ENCODE measurements at regions not wholly inside any gene's neighbourhood (a gene's known extent, or its start where the extent isn't known, plus 50 kb on each side); places are given as distances from the start of the nearest gene placed in this dataset.

GRCh38 chr3:72137865-72138861 lies 353.2 kb upstream of the PROK2 start:
- no peak overlapping the region for H3K27ac ChIP-seq (ENCODE audit: insufficient read depth, low read depth, low read length)
- dilution Hi-C loops (cut with MboI; ENCODE audit: extremely low pct_ligation_motif_present, low sequenced_read_pairs), result no loop called here
- H3K27me3 ChIP-seq (ENCODE audit: control insufficient read depth in 2 of 2, insufficient read depth in 2 of 2, low read length in 2 of 2), result peaks cover 0 to 6% of the 10 kb centered on the region in 2 experiments
- CTCF ChIA-PET, result no interaction called here
- no peaks in the 10 kb centered on the region for H3K9me3 ChIP-seq (replicated peaks; ENCODE audit: control insufficient read depth, insufficient read depth, low read length)
- DNase-seq (ENCODE audit: low read depth, low spot score) (no peak), FAIRE-seq (no peak)
- TF ChIP-seq, protein P1, sequence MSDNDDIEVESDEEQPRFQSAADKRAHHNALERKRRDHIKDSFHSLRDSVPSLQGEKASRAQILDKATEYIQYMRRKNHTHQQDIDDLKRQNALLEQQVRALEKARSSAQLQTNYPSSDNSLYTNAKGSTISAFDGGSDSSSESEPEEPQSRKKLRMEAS (IDR thresholded peaks at IDR 0.05; ENCODE audit: insufficient read depth, insufficient read length), result no peak
- TF ChIP-seq GATA2 (IDR thresholded peaks at IDR 0.05; ENCODE audit: insufficient read depth, insufficient read length, low read depth, low read length), result no peak
- no peak for TF ChIP-seq JUN (IDR thresholded peaks at IDR 0.05; ENCODE audit: borderline replicate concordance, insufficient read depth, insufficient read length, low read depth)
- H3K79me2 ChIP-seq (ENCODE audit: control insufficient read depth, insufficient read depth, low read length), result no peaks in the 10 kb centered on the region
- H3K9ac ChIP-seq (replicated peaks; ENCODE audit: extremely low read depth, insufficient read depth, low read length), result no peak overlapping the region
- no peak overlapping the region for H3K4me3 ChIP-seq (replicated peaks in 1 of 3; ENCODE audit: insufficient read depth in 1 of 3, low read depth in 1 of 3, low read length in 3 of 3)
- BruUV-seq (replicated peaks), result no TSS peak
- intact Hi-C loops (cut with micrococcal nuclease), result no loop called here
- no peaks in the 10 kb centered on the region for H4K20me1 ChIP-seq (replicated peaks; ENCODE audit: control insufficient read depth, extremely low read depth, insufficient read depth, low read length)
- H3K4me1 ChIP-seq (ENCODE audit: control insufficient read depth, extremely low read depth, insufficient read depth, low read length), result no peaks in the 10 kb centered on the region
- no peaks in the 10 kb centered on the region for H3K36me3 ChIP-seq (ENCODE audit: control insufficient read depth in 2 of 2, extremely low read depth in 1 of 2, insufficient read depth in 2 of 2, low read length in 2 of 2)
- POLR2A ChIA-PET, result no interaction called here
- no peaks in the 10 kb centered on the region for H3K9me1 ChIP-seq (replicated peaks; ENCODE audit: control insufficient read depth, extremely low read depth, insufficient read depth, low read length)
- no peak overlapping the region for H2AFZ ChIP-seq (ENCODE audit: low read depth, low read length)
- H3K4me2 ChIP-seq (ENCODE audit: insufficient read depth, low read length), result no peak overlapping the region

DNA sequence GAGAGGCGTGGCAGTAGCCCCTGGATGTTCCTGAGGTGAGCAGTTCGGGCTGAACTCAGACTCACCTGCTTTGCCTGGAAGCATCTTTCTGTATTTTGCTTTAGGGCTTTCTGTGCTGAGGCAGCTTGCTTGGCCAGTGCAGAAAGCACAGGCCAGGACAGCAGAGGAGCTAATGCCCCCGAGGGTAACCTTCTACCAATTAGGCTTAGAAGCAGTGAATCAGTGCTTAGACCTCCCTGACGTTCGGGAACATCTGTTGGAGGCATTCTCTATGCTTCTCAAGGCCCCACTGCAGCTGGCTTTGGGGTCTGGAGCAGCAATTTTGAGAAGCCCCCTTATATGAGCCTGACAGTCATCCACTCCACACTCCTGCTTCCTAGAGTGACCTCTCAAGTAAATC lies 350.7 kb upstream of the PROK2 start:
- no peak for DNase-seq (ENCODE audit: low read depth, low spot score)
- ChIA-PET POLR2A (no interaction called here), CTCF (no interaction called here)
- no peak overlapping the region for H3K27ac ChIP-seq (ENCODE audit: insufficient read depth, low read depth, low read length)
- no peaks in the 10 kb centered on the region for H4K20me1 ChIP-seq (replicated peaks; ENCODE audit: control insufficient read depth, extremely low read depth, insufficient read depth, low read length)
- H3K9ac ChIP-seq (replicated peaks; ENCODE audit: extremely low read depth, insufficient read depth, low read length), result no peak overlapping the region
- TF ChIP-seq MYC (IDR thresholded peaks at IDR 0.05; ENCODE audit: low read depth, low read length) (no peak), POLR2A (IDR thresholded peaks at IDR 0.05; ENCODE audit: low read depth, low read length) (no peak), JUN (IDR thresholded peaks at IDR 0.05; ENCODE audit: borderline replicate concordance, insufficient read depth, insufficient read length, low read depth) (no peak), FOS (IDR thresholded peaks at IDR 0.05; ENCODE audit: borderline replicate concordance, insufficient read depth, low read length) (no peak), GATA2 (IDR thresholded peaks at IDR 0.05; ENCODE audit: insufficient read depth, insufficient read length, low read depth, low read length) (no peak), EZH2 (IDR thresholded peaks at IDR 0.05; ENCODE audit: borderline replicate concordance, low read depth, low read length, severe bottlenecking) (no peak), POLR2AphosphoS5 (IDR thresholded peaks at IDR 0.05; ENCODE audit: insufficient read depth, low read depth, low read length) (no peak)
- TF ChIP-seq, protein P1 (IDR thresholded peaks at IDR 0.05; ENCODE audit: insufficient read depth, insufficient read length), result no peak
- TF ChIP-seq, protein P2, sequence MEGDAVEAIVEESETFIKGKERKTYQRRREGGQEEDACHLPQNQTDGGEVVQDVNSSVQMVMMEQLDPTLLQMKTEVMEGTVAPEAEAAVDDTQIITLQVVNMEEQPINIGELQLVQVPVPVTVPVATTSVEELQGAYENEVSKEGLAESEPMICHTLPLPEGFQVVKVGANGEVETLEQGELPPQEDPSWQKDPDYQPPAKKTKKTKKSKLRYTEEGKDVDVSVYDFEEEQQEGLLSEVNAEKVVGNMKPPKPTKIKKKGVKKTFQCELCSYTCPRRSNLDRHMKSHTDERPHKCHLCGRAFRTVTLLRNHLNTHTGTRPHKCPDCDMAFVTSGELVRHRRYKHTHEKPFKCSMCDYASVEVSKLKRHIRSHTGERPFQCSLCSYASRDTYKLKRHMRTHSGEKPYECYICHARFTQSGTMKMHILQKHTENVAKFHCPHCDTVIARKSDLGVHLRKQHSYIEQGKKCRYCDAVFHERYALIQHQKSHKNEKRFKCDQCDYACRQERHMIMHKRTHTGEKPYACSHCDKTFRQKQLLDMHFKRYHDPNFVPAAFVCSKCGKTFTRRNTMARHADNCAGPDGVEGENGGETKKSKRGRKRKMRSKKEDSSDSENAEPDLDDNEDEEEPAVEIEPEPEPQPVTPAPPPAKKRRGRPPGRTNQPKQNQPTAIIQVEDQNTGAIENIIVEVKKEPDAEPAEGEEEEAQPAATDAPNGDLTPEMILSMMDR (IDR thresholded peaks at IDR 0.05; ENCODE audit: extremely low read depth in 1 of 2, insufficient read depth in 1 of 2, low read depth in 1 of 2, low read length in 2 of 2), result no peak
- H3K36me3 ChIP-seq (ENCODE audit: control insufficient read depth in 2 of 2, extremely low read depth in 1 of 2, insufficient read depth in 2 of 2, low read length in 2 of 2), result no peaks in the 10 kb centered on the region
- no peaks in the 10 kb centered on the region for H3K9me3 ChIP-seq (replicated peaks; ENCODE audit: control insufficient read depth, insufficient read depth, low read length)
- H3K4me1 ChIP-seq (ENCODE audit: control insufficient read depth, extremely low read depth, insufficient read depth, low read length), result no peaks in the 10 kb centered on the region
- BruUV-seq (replicated peaks), result no TSS peak
- no peak for FAIRE-seq
- no peak overlapping the region for H3K4me2 ChIP-seq (ENCODE audit: insufficient read depth, low read length)
- peaks cover 0 to 2% of the 10 kb centered on the region in 2 experiments for H3K27me3 ChIP-seq (ENCODE audit: control insufficient read depth in 2 of 2, insufficient read depth in 2 of 2, low read length in 2 of 2)
- dilution Hi-C loops (cut with MboI; ENCODE audit: extremely low pct_ligation_motif_present, low sequenced_read_pairs), result no loop called here
- no peak overlapping the region for H2AFZ ChIP-seq (ENCODE audit: low read depth, low read length)
- no peak overlapping the region for H3K4me3 ChIP-seq (replicated peaks in 1 of 3; ENCODE audit: insufficient read depth in 1 of 3, low read depth in 1 of 3, low read length in 3 of 3)
- intact Hi-C loops (cut with micrococcal nuclease), result no loop called here
- no peaks in the 10 kb centered on the region for H3K79me2 ChIP-seq (ENCODE audit: control insufficient read depth, insufficient read depth, low read length)
- H3K9me1 ChIP-seq (replicated peaks; ENCODE audit: control insufficient read depth, extremely low read depth, insufficient read depth, low read length), result no peaks in the 10 kb centered on the region

Data from endothelial cell of umbilical vein (primary cell).